Fibroblast of lung (primary cell): ENCODE measurements at regions not wholly inside any gene's neighbourhood (a gene's known extent, or its start where the extent isn't known, plus 50 kb on each side); places are given as distances from the start of the nearest gene placed in this dataset.
"Not testable (repeated sequence)": the region's sequence is repeated elsewhere in the genome, so short reads cannot be mapped to it uniquely, and the experiment has no call there.

Experiments
- EZH2 ChIP-seq: IDR thresholded peaks from 2 replicates; pipeline ENCODE4 v1.5.1; 2012; ENCODE audit warnings: low read length, control low read depth, mild to moderate bottlenecking; ENCODE audit errors: missing control alignments
- TF ChIP-seq, protein P1 (sequence below), 2 donors: IDR thresholded peaks in 1 of 2; conservative IDR thresholded peaks in 1 of 2; 1 replicate in 1 of 2; 2 replicates in 1 of 2; pipeline ENCODE4 v1.5.1; 2011 to 2012; ENCODE audit warnings: low read length in 2 of 2, control low read depth in 1 of 2, inconsistent platforms in 1 of 2, low read depth in 1 of 2, mild to moderate bottlenecking in 1 of 2

DNA sequence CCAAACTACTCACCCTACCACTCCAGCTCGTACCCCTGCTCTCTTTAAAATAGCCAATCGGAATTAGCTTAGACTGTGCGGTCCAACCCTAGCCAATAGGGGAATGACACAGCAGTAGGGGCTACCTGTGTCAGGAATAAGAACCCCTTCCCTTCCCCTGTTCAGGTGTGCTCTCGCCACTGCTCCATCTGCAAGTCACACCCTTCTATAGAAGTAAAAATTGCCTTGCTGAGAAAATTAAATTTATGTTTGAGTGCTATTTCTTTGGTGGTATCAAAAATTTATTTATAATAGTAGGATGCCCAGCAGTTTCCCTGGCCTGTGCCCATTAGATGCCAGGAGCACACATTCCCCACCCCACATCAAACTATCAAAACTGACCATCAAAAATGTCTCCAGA lies 304.7 kb upstream of the CDYL start:
- TF ChIP-seq, protein P1, sequence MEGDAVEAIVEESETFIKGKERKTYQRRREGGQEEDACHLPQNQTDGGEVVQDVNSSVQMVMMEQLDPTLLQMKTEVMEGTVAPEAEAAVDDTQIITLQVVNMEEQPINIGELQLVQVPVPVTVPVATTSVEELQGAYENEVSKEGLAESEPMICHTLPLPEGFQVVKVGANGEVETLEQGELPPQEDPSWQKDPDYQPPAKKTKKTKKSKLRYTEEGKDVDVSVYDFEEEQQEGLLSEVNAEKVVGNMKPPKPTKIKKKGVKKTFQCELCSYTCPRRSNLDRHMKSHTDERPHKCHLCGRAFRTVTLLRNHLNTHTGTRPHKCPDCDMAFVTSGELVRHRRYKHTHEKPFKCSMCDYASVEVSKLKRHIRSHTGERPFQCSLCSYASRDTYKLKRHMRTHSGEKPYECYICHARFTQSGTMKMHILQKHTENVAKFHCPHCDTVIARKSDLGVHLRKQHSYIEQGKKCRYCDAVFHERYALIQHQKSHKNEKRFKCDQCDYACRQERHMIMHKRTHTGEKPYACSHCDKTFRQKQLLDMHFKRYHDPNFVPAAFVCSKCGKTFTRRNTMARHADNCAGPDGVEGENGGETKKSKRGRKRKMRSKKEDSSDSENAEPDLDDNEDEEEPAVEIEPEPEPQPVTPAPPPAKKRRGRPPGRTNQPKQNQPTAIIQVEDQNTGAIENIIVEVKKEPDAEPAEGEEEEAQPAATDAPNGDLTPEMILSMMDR (conservative IDR thresholded peaks at IDR 0.05 in 1 of 2, IDR thresholded peaks at IDR 0.05 in 1 of 2; ENCODE audit: low read depth in 1 of 2, low read length in 2 of 2), result not testable (repeated sequence)
- not testable (repeated sequence) for TF ChIP-seq EZH2
